Type B pancreatic cell (in vitro differentiated cells): ENCODE measurements at regions not wholly inside any gene's neighbourhood (a gene's known extent, or its start where the extent isn't known, plus 50 kb on each side); places are given as distances from the start of the nearest gene placed in this dataset.

Experiments used
- DNase-seq: peaks from one replicate; pipeline ENCODE4 v3.0.0; 2021; ENCODE audit warnings: mixed read lengths; ENCODE audit not compliant: unreplicated experiment; ENCODE audit errors: extremely low spot score
- H3K27ac Mint-ChIP-seq: 2 replicates; pipeline ENCODE4 v1.8.0; 2021; ENCODE audit warnings: mild to moderate bottlenecking, mixed read lengths
- H3K27me3 Mint-ChIP-seq: 2 replicates; pipeline ENCODE4 v1.8.0; 2021; ENCODE audit warnings: mixed read lengths
- H3K36me3 Mint-ChIP-seq: 2 replicates; pipeline ENCODE4 v1.8.0; 2021; ENCODE audit warnings: mixed read lengths
- H3K4me1 Mint-ChIP-seq: one replicate; pipeline ENCODE4 v1.8.0; 2021; ENCODE audit warnings: mixed read lengths; ENCODE audit not compliant: unreplicated experiment
- H3K4me3 Mint-ChIP-seq: 2 replicates; pipeline ENCODE4 v1.8.0; 2021; ENCODE audit warnings: mild to moderate bottlenecking, mixed read lengths
- H3K9me3 Mint-ChIP-seq: 2 replicates; pipeline ENCODE4 v1.8.0; 2021; ENCODE audit warnings: mixed read lengths
- CTCF ChIP-seq: fragments of 200-600 bp; sonication (generic); conservative IDR thresholded peaks from 2 replicates; pipeline ENCODE4 v1.5.0; 2021; ENCODE audit warnings: antibody characterized with exemption, mild to moderate bottlenecking

GRCh38 chr9:120107138-120107537 is 472.8 kb downstream of the CDK5RAP2 start:
- Mint-ChIP-seq H3K27ac (no peak overlapping the region), H3K9me3 (no peaks in the 10 kb centered on the region), H3K36me3 (no peaks in the 10 kb centered on the region), H3K27me3 (peaks cover 23% of the 10 kb centered on the region), H3K4me1 (no peaks in the 10 kb centered on the region), H3K4me3 (no peak overlapping the region)
- TF ChIP-seq CTCF, result no peak
- no peak for DNase-seq

- DNase-seq, result no peak
- no peak for TF ChIP-seq CTCF
- Mint-ChIP-seq H3K9me3 (no peaks in the 10 kb centered on the region), H3K27me3 (peaks cover 18% of the 10 kb centered on the region), H3K4me3 (no peak overlapping the region), H3K36me3 (no peaks in the 10 kb centered on the region), H3K27ac (no peak overlapping the region), H3K4me1 (no peaks in the 10 kb centered on the region)
Observed at GRCh38 chr9:120104771-120105170, 475.2 kb downstream of the CDK5RAP2 start.

GRCh38 chr9:120100595-120100994 is 479.4 kb downstream of the CDK5RAP2 start:
- no peak overlapping the region for H3K27ac Mint-ChIP-seq
- H3K27me3 Mint-ChIP-seq, result no peaks in the 10 kb centered on the region
- H3K36me3 Mint-ChIP-seq, result no peaks in the 10 kb centered on the region
- no peak overlapping the region for H3K4me3 Mint-ChIP-seq
- no peak for TF ChIP-seq CTCF
- no peak for DNase-seq
- no peaks in the 10 kb centered on the region for H3K4me1 Mint-ChIP-seq
- H3K9me3 Mint-ChIP-seq, result no peaks in the 10 kb centered on the region

GRCh38 chr9:120099065-120099464 is 480.9 kb downstream of the CDK5RAP2 start:
- Mint-ChIP-seq H3K4me1 (no peaks in the 10 kb centered on the region), H3K4me3 (no peak overlapping the region), H3K27me3 (no peaks in the 10 kb centered on the region), H3K27ac (no peak overlapping the region), H3K36me3 (no peaks in the 10 kb centered on the region), H3K9me3 (no peaks in the 10 kb centered on the region)
- TF ChIP-seq CTCF, result no peak
- DNase-seq, result no peak

- no peaks in the 10 kb centered on the region for H3K9me3 Mint-ChIP-seq
- no peaks in the 10 kb centered on the region for H3K36me3 Mint-ChIP-seq
- TF ChIP-seq CTCF, result no peak
- H3K4me1 Mint-ChIP-seq, result no peaks in the 10 kb centered on the region
- H3K27me3 Mint-ChIP-seq, result no peaks in the 10 kb centered on the region
- no peak for DNase-seq
- H3K4me3 Mint-ChIP-seq, result no peak overlapping the region
- H3K27ac Mint-ChIP-seq, result no peak overlapping the region
Observed at GRCh38 chr9:120098584-120098983, 481.4 kb downstream of the CDK5RAP2 start.

- Mint-ChIP-seq H3K27ac (no peak overlapping the region), H3K4me3 (no peak overlapping the region)
Observed at GRCh38 chr9:120091206-120091605, 488.8 kb downstream of the CDK5RAP2 start.

More at GRCh38 chr9:120091206-120091605, 488.8 kb downstream of the CDK5RAP2 start:
- H3K4me1 Mint-ChIP-seq, result no peaks in the 10 kb centered on the region
- no peak for TF ChIP-seq CTCF
- no peak for DNase-seq
- H3K36me3 Mint-ChIP-seq, result no peaks in the 10 kb centered on the region
- peaks cover 5% of the 10 kb centered on the region for H3K9me3 Mint-ChIP-seq
- peaks cover 15% of the 10 kb centered on the region for H3K27me3 Mint-ChIP-seq
